AG08396 (cell line): ENCODE measurements at regions not wholly inside any gene's neighbourhood (a gene's known extent, or its start where the extent isn't known, plus 50 kb on each side); places are given as distances from the start of the nearest gene placed in this dataset.

Source experiments
- DNase-seq: peaks from one replicate; pipeline ENCODE4 v3.0.0; 2012; ENCODE audit warnings: low spot score, mixed read lengths

GRCh38 chr4:107164962-107165475 is 128.9 kb upstream of the DKK2 start:
- no peak for DNase-seq

- no peak for DNase-seq
Observed at GRCh38 chr4:107156443-107156842, 120.3 kb upstream of the DKK2 start.

- DNase-seq = no peak
Observed at GRCh38 chr4:107155366-107155765, 119.3 kb upstream of the DKK2 start.

GRCh38 chr4:107153956-107154355 is 117.8 kb upstream of the DKK2 start:
- DNase-seq = no peak

- DNase-seq = no peak
Observed at GRCh38 chr4:107153228-107153627, 117.1 kb upstream of the DKK2 start.

GRCh38 chr4:107151173-107151572 is 115.1 kb upstream of the DKK2 start:
- no peak for DNase-seq

GRCh38 chr4:107148904-107149303 is 112.8 kb upstream of the DKK2 start:
- DNase-seq = no peak

- no peak for DNase-seq
Observed at GRCh38 chr4:107147873-107148272, 111.8 kb upstream of the DKK2 start.

GRCh38 chr4:107138433-107138832 is 102.3 kb upstream of the DKK2 start:
- DNase-seq = no peak

- no peak for DNase-seq
Observed at GRCh38 chr4:107133965-107134653, 98.0 kb upstream of the DKK2 start.

GRCh38 chr4:107131295-107131694 is 95.2 kb upstream of the DKK2 start:
- no peak for DNase-seq

- no peak for DNase-seq
Observed at GRCh38 chr4:107130157-107130556, 94.0 kb upstream of the DKK2 start.

- DNase-seq = no peak
Observed at GRCh38 chr4:107129611-107130010, 93.5 kb upstream of the DKK2 start.

- DNase-seq = no peak
Observed at GRCh38 chr4:107129076-107129475, 93.0 kb upstream of the DKK2 start.

- no peak for DNase-seq
Observed at GRCh38 chr4:107128116-107128515, 92.0 kb upstream of the DKK2 start.

GRCh38 chr4:107125496-107125895 is 89.4 kb upstream of the DKK2 start:
- DNase-seq = no peak

- no peak for DNase-seq
Observed at GRCh38 chr4:107122736-107123135, 86.6 kb upstream of the DKK2 start.

GRCh38 chr4:107120661-107121060 is 84.5 kb upstream of the DKK2 start:
- no peak for DNase-seq

GRCh38 chr4:107117726-107118125 is 81.6 kb upstream of the DKK2 start:
- DNase-seq = no peak

- DNase-seq = no peak
Observed at GRCh38 chr4:107115185-107115847, 79.2 kb upstream of the DKK2 start.

- DNase-seq = no peak
Observed at GRCh38 chr4:107114059-107114458, 77.9 kb upstream of the DKK2 start.

GRCh38 chr4:107098401-107098800 is 62.3 kb upstream of the DKK2 start:
- DNase-seq = no peak

GRCh38 chr4:107094976-107095375 is 58.9 kb upstream of the DKK2 start:
- no peak for DNase-seq

GRCh38 chr4:107094332-107094731 is 58.2 kb upstream of the DKK2 start:
- DNase-seq = peak; percentile 8
